Endodermal cell (in vitro differentiated cells): ENCODE measurements at regions not wholly inside any gene's neighbourhood (a gene's known extent, or its start where the extent isn't known, plus 50 kb on each side); places are given as distances from the start of the nearest gene placed in this dataset.

Experiments
- DNase-seq: peaks from one replicate; pipeline ENCODE4 v3.0.0-alpha.2; 2017
- H3K27ac ChIP-seq: 2 replicates; pipeline ENCODE4 v1.5.1; 2013; ENCODE audit warnings: mild to moderate bottlenecking, low read depth, low read length, moderate library complexity
- H3K27me3 ChIP-seq: 2 replicates; pipeline ENCODE4 v1.6.1; 2013; ENCODE audit warnings: mild to moderate bottlenecking, low read length, moderate library complexity; ENCODE audit not compliant: insufficient read depth, control insufficient read depth, poor library complexity, severe bottlenecking
- H3K36me3 ChIP-seq: 2 replicates; pipeline ENCODE4 v1.7.0; 2013; ENCODE audit warnings: mild to moderate bottlenecking, low read length, moderate library complexity; ENCODE audit not compliant: control insufficient read depth, insufficient read depth
- H3K4me1 ChIP-seq: one replicate; pipeline ENCODE4 v1.7.0; 2013; ENCODE audit warnings: low read length; ENCODE audit not compliant: control insufficient read depth, insufficient read depth
- H3K4me3 ChIP-seq: 2 replicates; pipeline ENCODE4 v1.5.1; 2013; ENCODE audit warnings: mild to moderate bottlenecking, low read length, moderate library complexity
- H3K9ac ChIP-seq: 2 replicates; pipeline ENCODE4 v1.6.1; 2013; ENCODE audit warnings: mild to moderate bottlenecking, low read length, moderate library complexity; ENCODE audit not compliant: poor library complexity, severe bottlenecking; ENCODE audit errors: extremely low read depth
- H3K9me3 ChIP-seq: 2 replicates; pipeline ENCODE4 v1.6.1; 2013; ENCODE audit warnings: mild to moderate bottlenecking, low read length, moderate library complexity; ENCODE audit not compliant: control insufficient read depth
- H3K27ac Mint-ChIP-seq: 2 replicates; pipeline ENCODE4 v1.8.0; 2020; ENCODE audit warnings: mixed read lengths
- H3K27me3 Mint-ChIP-seq: 2 replicates; pipeline ENCODE4 v1.8.0; 2021; ENCODE audit warnings: mild to moderate bottlenecking, mixed read lengths; ENCODE audit not compliant: insufficient read depth
- H3K36me3 Mint-ChIP-seq: 2 replicates; pipeline ENCODE4 v1.8.0; 2020; ENCODE audit warnings: low read depth, mixed read lengths
- H3K4me1 Mint-ChIP-seq: 2 replicates; pipeline ENCODE4 v1.8.0; 2020; ENCODE audit warnings: mixed read lengths
- H3K4me3 Mint-ChIP-seq: 2 replicates; pipeline ENCODE4 v1.8.0; 2020; ENCODE audit warnings: mild to moderate bottlenecking, moderate library complexity, mixed read lengths
- H3K9me3 Mint-ChIP-seq: 2 replicates; pipeline ENCODE4 v1.8.0; 2020; ENCODE audit warnings: mild to moderate bottlenecking, mixed read lengths
- WGBS, 2 experiments: methylation state at CpG; one replicate each; pipeline versions ENCODE4 v1.1.5 to v1.1.7; 2013; ENCODE audit warnings: missing lambda C conversion rate in 2 of 2, mixed read lengths in 1 of 2; ENCODE audit not compliant: insufficient coverage in 1 of 2, insufficient read length in 1 of 2; 5-methylcytosine and 5-hydroxymethylcytosine counted together
- TF ChIP-seq, protein P1 (sequence below): fragments of 200-600 bp; sonication (generic); conservative IDR thresholded peaks from 2 replicates; pipeline ENCODE4 v1.5.0; 2021; ENCODE audit warnings: antibody characterized with exemption, mild to moderate bottlenecking

DNA sequence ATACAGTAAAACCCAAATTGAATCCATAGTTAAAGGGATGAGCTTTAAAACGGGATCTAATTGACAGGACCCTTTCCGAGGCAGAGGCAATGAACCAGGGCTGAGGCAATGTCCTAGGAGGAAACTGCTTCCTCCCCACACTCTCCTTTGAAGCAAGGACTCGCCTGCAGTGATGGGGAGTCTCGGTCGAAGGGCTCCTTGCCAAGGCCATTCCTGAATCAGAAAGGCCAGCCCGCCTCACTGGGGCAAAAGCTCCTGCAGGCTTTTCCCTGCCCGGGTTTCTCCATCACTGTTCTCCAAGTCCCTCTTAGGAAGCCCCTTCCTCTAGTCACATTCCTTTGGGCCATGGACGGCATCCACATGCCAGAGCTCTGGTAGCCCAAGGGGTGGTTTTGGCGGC lies 132.0 kb downstream of the RBFOX3 start:
- Histone ChIP-seq H3K27me3 (no peaks in the 10 kb centered on the region), H3K9me3 (no peaks in the 10 kb centered on the region), H3K27ac (no peak overlapping the region), H3K9ac (no peak overlapping the region), H3K4me1 (no peaks in the 10 kb centered on the region), H3K36me3 (no peaks in the 10 kb centered on the region), H3K4me3 (no peak overlapping the region)
- H3K27ac Mint-ChIP-seq = no peak overlapping the region
- H3K27me3 Mint-ChIP-seq = peaks cover 18% of the 10 kb centered on the region
- TF ChIP-seq, protein P1, sequence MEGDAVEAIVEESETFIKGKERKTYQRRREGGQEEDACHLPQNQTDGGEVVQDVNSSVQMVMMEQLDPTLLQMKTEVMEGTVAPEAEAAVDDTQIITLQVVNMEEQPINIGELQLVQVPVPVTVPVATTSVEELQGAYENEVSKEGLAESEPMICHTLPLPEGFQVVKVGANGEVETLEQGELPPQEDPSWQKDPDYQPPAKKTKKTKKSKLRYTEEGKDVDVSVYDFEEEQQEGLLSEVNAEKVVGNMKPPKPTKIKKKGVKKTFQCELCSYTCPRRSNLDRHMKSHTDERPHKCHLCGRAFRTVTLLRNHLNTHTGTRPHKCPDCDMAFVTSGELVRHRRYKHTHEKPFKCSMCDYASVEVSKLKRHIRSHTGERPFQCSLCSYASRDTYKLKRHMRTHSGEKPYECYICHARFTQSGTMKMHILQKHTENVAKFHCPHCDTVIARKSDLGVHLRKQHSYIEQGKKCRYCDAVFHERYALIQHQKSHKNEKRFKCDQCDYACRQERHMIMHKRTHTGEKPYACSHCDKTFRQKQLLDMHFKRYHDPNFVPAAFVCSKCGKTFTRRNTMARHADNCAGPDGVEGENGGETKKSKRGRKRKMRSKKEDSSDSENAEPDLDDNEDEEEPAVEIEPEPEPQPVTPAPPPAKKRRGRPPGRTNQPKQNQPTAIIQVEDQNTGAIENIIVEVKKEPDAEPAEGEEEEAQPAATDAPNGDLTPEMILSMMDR = no peak
- no peaks in the 10 kb centered on the region for H3K36me3 Mint-ChIP-seq
- 78 to 100% methylated on average over 7 to 9 of the region's 9 CpGs for WGBS, 2 experiments
- H3K4me1 Mint-ChIP-seq = peaks cover 15% of the 10 kb centered on the region
- H3K9me3 Mint-ChIP-seq = no peaks in the 10 kb centered on the region
- no peak for DNase-seq
- no peak overlapping the region for H3K4me3 Mint-ChIP-seq

DNA sequence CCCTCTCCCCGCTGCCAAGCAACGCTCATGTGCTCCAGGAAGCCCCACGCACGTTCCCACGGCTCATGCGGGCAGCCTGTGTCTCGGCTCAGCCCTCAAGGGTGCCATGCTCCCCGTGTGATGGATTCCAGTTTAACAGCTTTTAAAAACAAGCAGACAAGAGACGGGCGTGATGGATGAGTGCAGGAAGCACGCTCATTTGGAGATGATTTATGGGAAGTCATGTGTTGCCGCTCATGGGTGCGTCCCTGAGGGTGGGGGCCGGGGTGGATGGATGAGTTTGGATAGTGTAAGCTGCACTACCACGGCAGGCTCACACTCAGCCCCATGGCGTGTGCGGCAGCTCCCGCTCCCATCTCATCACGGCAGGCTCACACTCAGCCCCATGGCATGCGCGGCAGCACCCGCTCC lies 132.8 kb downstream of the RBFOX3 start:
- H3K4me3 ChIP-seq = no peak overlapping the region
- H3K9ac ChIP-seq = no peak overlapping the region
- WGBS, 2 experiments = 86 to 92% methylated on average over 20 to 22 of the region's 22 CpGs
- TF ChIP-seq, protein P1 = no peak
- no peaks in the 10 kb centered on the region for H3K36me3 ChIP-seq
- H3K9me3 ChIP-seq = no peaks in the 10 kb centered on the region
- H3K27ac Mint-ChIP-seq = no peak overlapping the region
- H3K27ac ChIP-seq = no peak overlapping the region
- H3K27me3 Mint-ChIP-seq = peaks cover 18% of the 10 kb centered on the region
- no peak for DNase-seq
- no peaks in the 10 kb centered on the region for H3K9me3 Mint-ChIP-seq
- H3K4me1 ChIP-seq = no peaks in the 10 kb centered on the region
- H3K27me3 ChIP-seq = no peaks in the 10 kb centered on the region
- H3K4me3 Mint-ChIP-seq = no peak overlapping the region
- H3K36me3 Mint-ChIP-seq = no peaks in the 10 kb centered on the region
- peaks cover 11% of the 10 kb centered on the region for H3K4me1 Mint-ChIP-seq

DNA sequence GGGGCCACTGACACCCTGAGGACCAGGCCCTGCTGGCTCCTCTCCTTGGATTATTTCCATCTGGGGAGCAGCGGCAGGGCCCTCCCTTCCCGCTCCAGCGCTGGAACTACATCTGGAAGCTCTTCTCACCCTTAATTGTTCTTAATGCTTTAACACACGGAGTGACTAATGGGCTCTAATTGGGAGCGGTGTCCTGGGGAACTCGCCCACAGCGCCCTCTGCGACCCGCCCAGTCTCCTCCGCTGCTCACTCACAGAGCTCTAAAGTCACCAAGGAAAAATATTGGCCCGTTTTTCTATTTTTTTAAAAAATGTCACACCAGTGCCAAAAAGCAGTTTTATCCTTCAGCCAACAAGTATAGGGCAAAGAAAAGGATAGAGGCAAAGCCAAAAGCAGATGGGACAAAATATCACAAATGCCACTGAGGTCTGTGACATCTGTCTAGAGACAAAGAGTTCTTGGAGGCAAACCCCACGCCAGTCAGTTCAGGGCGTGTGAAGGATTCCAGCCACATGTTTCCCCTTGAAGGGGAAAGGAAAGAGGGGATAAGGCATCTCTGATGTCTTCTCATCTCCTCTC lies 134.7 kb downstream of the RBFOX3 start:
- H3K4me1 ChIP-seq = no peaks in the 10 kb centered on the region
- H3K27me3 ChIP-seq = no peaks in the 10 kb centered on the region
- DNase-seq = peak; percentile 86
- Mint-ChIP-seq H3K9me3 (no peaks in the 10 kb centered on the region), H3K36me3 (no peaks in the 10 kb centered on the region), H3K4me3 (no peak overlapping the region), H3K4me1 (peaks cover 3% of the 10 kb centered on the region), H3K27ac (no peak overlapping the region), H3K27me3 (peaks cover 18% of the 10 kb centered on the region)
- TF ChIP-seq, protein P1 = peak; percentile 56
- no peaks in the 10 kb centered on the region for H3K9me3 ChIP-seq
- 56 to 62% methylated on average over 12 to 13 of the region's 13 CpGs for WGBS, 2 experiments
- no peak overlapping the region for H3K4me3 ChIP-seq
- no peak overlapping the region for H3K9ac ChIP-seq
- no peaks in the 10 kb centered on the region for H3K36me3 ChIP-seq
- no peak overlapping the region for H3K27ac ChIP-seq
